Calu3 (cell line): ENCODE measurements at regions not wholly inside any gene's neighbourhood (a gene's known extent, or its start where the extent isn't known, plus 50 kb on each side); places are given as distances from the start of the nearest gene placed in this dataset.

ENCODE experiments used
- BruUV-seq: library from RNA; stranded (reverse); fragments of 400-500 nt; replicated peaks from 2 replicates; lab custom pipeline; 2021; lab: Mats Ljungman, UMichigan
- CTCF ChIA-PET: fragments of 300-600 bp; sonication (Branson Sonifier 250); formaldehyde crosslinking; loops from one replicate; lab custom pipeline; 2022; ENCODE audit warnings: antibody characterized with exemption; lab: Charles Lee
- DNase-seq: peaks from one replicate; pipeline ENCODE4 v3.0.0; 2022
- H3K27ac Mint-ChIP-seq: one replicate; pipeline ENCODE4 v1.8.0; 2022; ENCODE audit warnings: mixed read lengths; ENCODE audit not compliant: unreplicated experiment
- H3K27me3 Mint-ChIP-seq: one replicate; pipeline ENCODE4 v1.8.0; 2022; ENCODE audit warnings: mixed read lengths; ENCODE audit not compliant: unreplicated experiment
- H3K36me3 Mint-ChIP-seq: one replicate; pipeline ENCODE4 v1.8.0; 2022; ENCODE audit warnings: mild to moderate bottlenecking, moderate library complexity, mixed read lengths; ENCODE audit not compliant: insufficient read depth, unreplicated experiment
- H3K4me1 Mint-ChIP-seq: one replicate; pipeline ENCODE4 v1.8.0; 2022; ENCODE audit warnings: mild to moderate bottlenecking, low read depth, mixed read lengths; ENCODE audit not compliant: unreplicated experiment
- H3K4me3 Mint-ChIP-seq: one replicate; pipeline ENCODE4 v1.8.0; 2022; ENCODE audit warnings: mild to moderate bottlenecking, low read depth, moderate library complexity, mixed read lengths; ENCODE audit not compliant: unreplicated experiment
- H3K9me3 Mint-ChIP-seq: one replicate; pipeline ENCODE4 v1.8.0; 2022; ENCODE audit warnings: low read depth, mixed read lengths; ENCODE audit not compliant: unreplicated experiment
- intact Hi-C: fragments of 100-400 bp; cut with micrococcal nuclease; formaldehyde crosslinking; loops from one replicate; pipeline ENCODE4 v1.10.0; 2022; ENCODE audit not compliant: unreplicated experiment
- TF ChIP-seq, protein P1 (sequence below): fragments of 200-600 bp; IDR thresholded peaks from one replicate; pipeline ENCODE4 v1.8.0; 2022; ENCODE audit warnings: antibody characterized with exemption; ENCODE audit not compliant: unreplicated experiment

DNA sequence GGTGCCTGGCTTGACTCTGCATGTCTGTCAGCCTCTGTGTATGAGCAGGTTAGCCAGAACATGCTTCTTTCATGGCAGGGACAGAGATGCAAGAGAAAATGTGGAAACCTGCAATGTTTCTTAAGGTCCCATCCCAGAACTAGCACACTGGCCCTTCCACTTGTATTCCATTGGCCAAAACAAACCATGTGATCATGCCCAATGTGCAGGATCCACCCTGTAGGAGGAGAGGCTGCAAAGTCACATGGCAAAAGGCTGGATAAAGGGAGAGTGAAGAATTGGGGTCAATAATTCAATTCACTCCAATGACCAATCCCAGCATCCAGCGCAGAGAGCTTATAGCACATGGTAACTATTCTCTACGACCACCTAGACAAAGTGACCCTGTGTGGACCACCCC is 405.5 kb downstream of the MIAT start:
- intact Hi-C loops, result no loop called here
- no peaks in the 10 kb centered on the region for H3K9me3 Mint-ChIP-seq
- DNase-seq, result no peak
- no TSS peak for BruUV-seq
- H3K4me3 Mint-ChIP-seq, result no peak overlapping the region
- no peak overlapping the region for H3K27ac Mint-ChIP-seq
- TF ChIP-seq, protein P1, sequence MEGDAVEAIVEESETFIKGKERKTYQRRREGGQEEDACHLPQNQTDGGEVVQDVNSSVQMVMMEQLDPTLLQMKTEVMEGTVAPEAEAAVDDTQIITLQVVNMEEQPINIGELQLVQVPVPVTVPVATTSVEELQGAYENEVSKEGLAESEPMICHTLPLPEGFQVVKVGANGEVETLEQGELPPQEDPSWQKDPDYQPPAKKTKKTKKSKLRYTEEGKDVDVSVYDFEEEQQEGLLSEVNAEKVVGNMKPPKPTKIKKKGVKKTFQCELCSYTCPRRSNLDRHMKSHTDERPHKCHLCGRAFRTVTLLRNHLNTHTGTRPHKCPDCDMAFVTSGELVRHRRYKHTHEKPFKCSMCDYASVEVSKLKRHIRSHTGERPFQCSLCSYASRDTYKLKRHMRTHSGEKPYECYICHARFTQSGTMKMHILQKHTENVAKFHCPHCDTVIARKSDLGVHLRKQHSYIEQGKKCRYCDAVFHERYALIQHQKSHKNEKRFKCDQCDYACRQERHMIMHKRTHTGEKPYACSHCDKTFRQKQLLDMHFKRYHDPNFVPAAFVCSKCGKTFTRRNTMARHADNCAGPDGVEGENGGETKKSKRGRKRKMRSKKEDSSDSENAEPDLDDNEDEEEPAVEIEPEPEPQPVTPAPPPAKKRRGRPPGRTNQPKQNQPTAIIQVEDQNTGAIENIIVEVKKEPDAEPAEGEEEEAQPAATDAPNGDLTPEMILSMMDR, result no peak
- no peaks in the 10 kb centered on the region for H3K4me1 Mint-ChIP-seq
- H3K27me3 Mint-ChIP-seq, result peaks cover 46% of the 10 kb centered on the region
- CTCF ChIA-PET, result no interaction called here
- H3K36me3 Mint-ChIP-seq, result no peaks in the 10 kb centered on the region

DNA sequence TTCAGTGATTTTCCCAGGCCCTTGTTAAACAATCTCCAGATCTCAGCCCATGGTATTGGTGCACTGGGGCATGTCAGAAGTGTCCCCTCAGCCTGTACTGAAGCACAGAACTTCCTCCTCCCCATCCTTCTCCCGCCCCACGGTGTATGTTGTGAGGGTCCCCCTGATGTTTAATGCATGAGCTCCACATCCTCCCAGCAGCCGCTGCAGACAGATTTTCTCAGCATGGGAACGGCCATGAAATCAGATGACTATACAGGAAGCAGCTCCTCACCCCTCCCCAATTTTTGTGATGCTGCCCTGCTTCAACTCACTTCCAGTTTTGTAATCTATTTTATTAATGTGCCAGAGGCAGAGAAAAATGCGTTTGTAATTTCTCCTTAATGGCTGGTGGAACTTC is 406.0 kb downstream of the MIAT start:
- BruUV-seq, result no TSS peak
- Mint-ChIP-seq H3K27ac (no peak overlapping the region), H3K27me3 (peaks cover 48% of the 10 kb centered on the region), H3K4me1 (no peaks in the 10 kb centered on the region), H3K9me3 (no peaks in the 10 kb centered on the region), H3K36me3 (no peaks in the 10 kb centered on the region), H3K4me3 (no peak overlapping the region)
- TF ChIP-seq, protein P1, result no peak
- intact Hi-C loops, result no loop called here
- CTCF ChIA-PET, result interaction anchor here (0.6 kb wide), 1 partner anchor 8 kb away, joined by 3 read pairs; no protein-coding TSS in a partner anchor
- no peak for DNase-seq

DNA sequence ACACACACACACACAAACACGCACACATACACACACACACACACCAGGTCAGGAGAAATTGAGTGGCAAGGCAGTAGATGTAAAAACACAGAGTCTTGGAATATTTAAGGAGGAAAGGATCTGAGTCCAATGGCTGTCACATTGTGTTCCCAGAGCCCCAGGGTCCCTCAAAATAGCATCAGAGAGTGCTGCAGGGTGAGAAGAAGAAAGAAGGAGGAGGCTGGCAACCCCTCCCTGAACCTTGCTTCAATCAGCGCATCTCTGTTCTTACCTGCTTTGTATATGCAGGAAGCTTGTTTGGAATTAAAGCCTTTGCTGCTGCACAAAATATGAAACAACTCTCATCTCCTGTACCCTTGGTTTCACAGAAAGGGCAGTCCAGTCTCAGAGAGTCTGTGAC is 406.5 kb downstream of the MIAT start:
- CTCF ChIA-PET, result interaction anchor here (0.6 kb wide), 1 partner anchor 9 kb away, joined by 3 read pairs; no protein-coding TSS in a partner anchor
- TF ChIP-seq, protein P1, result no peak
- Mint-ChIP-seq H3K4me3 (no peak overlapping the region), H3K27me3 (peaks cover 48% of the 10 kb centered on the region), H3K36me3 (no peaks in the 10 kb centered on the region), H3K9me3 (no peaks in the 10 kb centered on the region), H3K27ac (no peak overlapping the region), H3K4me1 (no peaks in the 10 kb centered on the region)
- no TSS peak for BruUV-seq
- intact Hi-C loops, result no loop called here
- no peak for DNase-seq

DNA sequence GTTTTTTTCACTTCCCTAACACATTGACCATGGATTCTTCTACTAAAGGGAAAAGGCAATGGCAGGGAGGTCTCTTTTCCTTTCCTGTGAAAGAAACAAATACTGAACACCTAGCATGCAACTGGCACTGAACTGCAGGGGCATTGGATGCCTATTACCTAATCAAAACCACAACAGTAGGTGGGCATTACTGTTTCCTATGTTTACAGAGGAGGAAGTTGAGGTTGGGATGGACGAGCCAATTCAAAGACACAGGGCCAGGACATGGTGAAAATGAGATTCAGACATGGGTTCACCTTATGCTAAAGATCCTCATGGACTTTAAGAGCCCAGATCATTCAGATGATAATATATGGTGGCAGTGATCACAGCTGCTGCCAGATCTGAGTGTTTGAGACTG is 407.0 kb downstream of the MIAT start:
- TF ChIP-seq, protein P1, result no peak
- no peak overlapping the region for H3K4me3 Mint-ChIP-seq
- CTCF ChIA-PET, result no interaction called here
- DNase-seq, result no peak
- no peaks in the 10 kb centered on the region for H3K4me1 Mint-ChIP-seq
- BruUV-seq, result no TSS peak
- H3K27ac Mint-ChIP-seq, result no peak overlapping the region
- intact Hi-C loops, result no loop called here
- H3K27me3 Mint-ChIP-seq, result peaks cover 48% of the 10 kb centered on the region
- H3K36me3 Mint-ChIP-seq, result no peaks in the 10 kb centered on the region
- no peaks in the 10 kb centered on the region for H3K9me3 Mint-ChIP-seq
